ENCODE measurements at regions not wholly inside any gene's neighbourhood (a gene's known extent, or its start where the extent isn't known, plus 50 kb on each side); places are given as distances from the start of the nearest gene placed in this dataset.
"Not testable (repeated sequence)": the region's sequence is repeated elsewhere in the genome, so short reads cannot be mapped to it uniquely, and the experiment has no call there.

- H3K27ac ChIP-seq = peak overlapping the region; percentile 74 to 88 (median 77)
Measured at GRCh38 chr6:27188885-27189418, 58.5 kb upstream of the PRSS16 start.

DNA sequence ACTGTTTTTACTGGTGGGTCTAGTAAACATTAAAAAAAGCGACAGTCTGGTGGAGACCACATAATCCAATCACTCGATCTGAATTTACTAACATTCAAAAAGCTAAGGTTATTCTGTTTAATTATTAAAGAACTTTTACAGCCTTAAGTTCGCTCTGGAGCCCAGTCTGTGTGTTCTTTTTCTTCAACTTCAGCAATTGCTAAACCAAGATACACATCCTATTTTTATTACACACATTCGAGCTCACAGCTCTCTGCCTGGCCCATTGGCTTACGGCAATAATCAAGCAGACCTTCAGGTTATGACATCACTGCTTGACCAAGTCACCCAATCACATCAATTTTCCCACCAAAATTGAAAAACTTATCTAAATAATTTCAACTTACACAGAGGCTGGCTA, 57.4 kb upstream of the PRSS16 start:
- H3K27ac ChIP-seq = no peak overlapping the region
- intact Hi-C loops (cut with DNase I) = no loop called here
- H3K4me1 ChIP-seq (replicated peaks in 1 of 2) = no peaks in the 10 kb centered on the region
- no peaks in the 10 kb centered on the region for H3K36me3 ChIP-seq (replicated peaks in 1 of 2)
- TF ChIP-seq, protein P1, sequence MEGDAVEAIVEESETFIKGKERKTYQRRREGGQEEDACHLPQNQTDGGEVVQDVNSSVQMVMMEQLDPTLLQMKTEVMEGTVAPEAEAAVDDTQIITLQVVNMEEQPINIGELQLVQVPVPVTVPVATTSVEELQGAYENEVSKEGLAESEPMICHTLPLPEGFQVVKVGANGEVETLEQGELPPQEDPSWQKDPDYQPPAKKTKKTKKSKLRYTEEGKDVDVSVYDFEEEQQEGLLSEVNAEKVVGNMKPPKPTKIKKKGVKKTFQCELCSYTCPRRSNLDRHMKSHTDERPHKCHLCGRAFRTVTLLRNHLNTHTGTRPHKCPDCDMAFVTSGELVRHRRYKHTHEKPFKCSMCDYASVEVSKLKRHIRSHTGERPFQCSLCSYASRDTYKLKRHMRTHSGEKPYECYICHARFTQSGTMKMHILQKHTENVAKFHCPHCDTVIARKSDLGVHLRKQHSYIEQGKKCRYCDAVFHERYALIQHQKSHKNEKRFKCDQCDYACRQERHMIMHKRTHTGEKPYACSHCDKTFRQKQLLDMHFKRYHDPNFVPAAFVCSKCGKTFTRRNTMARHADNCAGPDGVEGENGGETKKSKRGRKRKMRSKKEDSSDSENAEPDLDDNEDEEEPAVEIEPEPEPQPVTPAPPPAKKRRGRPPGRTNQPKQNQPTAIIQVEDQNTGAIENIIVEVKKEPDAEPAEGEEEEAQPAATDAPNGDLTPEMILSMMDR (IDR thresholded peaks at IDR 0.05) = no peak
- no peak for TF ChIP-seq POLR2A (IDR thresholded peaks at IDR 0.05)
- H3K9me3 ChIP-seq (replicated peaks in 1 of 3) = no peaks in the 10 kb centered on the region
- DNase-seq = no peak
- no peak overlapping the region for H3K4me3 ChIP-seq
- WGBS, 4 donors = 77 to 91% (median 82%) methylated on average over 5 of the region's 5 CpGs
- no peaks in the 10 kb centered on the region for H3K27me3 ChIP-seq

More at GRCh38 chr6:27188885-27189418, 58.5 kb upstream of the PRSS16 start:
- Histone ChIP-seq H3K4me3 (peak overlapping the region; percentile 22 to 87 (median 57)), H3K9me3 (replicated peaks in 1 of 3) (no peaks in the 10 kb centered on the region), H3K36me3 (replicated peaks in 1 of 2) (no peaks in the 10 kb centered on the region), H3K4me1 (replicated peaks in 1 of 2) (no peaks in the 10 kb centered on the region), H3K27me3 (no peaks in the 10 kb centered on the region)
- TF ChIP-seq, protein P1 (IDR thresholded peaks at IDR 0.05) = peak; percentile 58 to 85 (median 76)
- no peak for TF ChIP-seq POLR2A (IDR thresholded peaks at IDR 0.05)
- intact Hi-C loops (cut with DNase I) = loop anchor here (10.0 kb wide), 1 partner anchor 706 kb away; a partner anchor contains a TSS
- 17 to 21% (median 21%) methylated on average over 10 of the region's 10 CpGs for WGBS, 4 donors
- DNase-seq = peak; percentile 46 to 78 (median 66)

- WGBS, 4 donors = 61 to 72% (median 65%) methylated on average over 4 of the region's 4 CpGs
- DNase-seq; H3K4me1 ChIP-seq (replicated peaks in 1 of 2); H3K27me3 ChIP-seq; H3K27ac ChIP-seq; H3K4me3 ChIP-seq; intact Hi-C loops (cut with DNase I); H3K36me3 ChIP-seq (replicated peaks in 1 of 2); H3K9me3 ChIP-seq (replicated peaks in 1 of 3): not testable (repeated sequence)
Measured at GRCh38 chr6:27194453-27194852, 53.0 kb upstream of the PRSS16 start.

DNA sequence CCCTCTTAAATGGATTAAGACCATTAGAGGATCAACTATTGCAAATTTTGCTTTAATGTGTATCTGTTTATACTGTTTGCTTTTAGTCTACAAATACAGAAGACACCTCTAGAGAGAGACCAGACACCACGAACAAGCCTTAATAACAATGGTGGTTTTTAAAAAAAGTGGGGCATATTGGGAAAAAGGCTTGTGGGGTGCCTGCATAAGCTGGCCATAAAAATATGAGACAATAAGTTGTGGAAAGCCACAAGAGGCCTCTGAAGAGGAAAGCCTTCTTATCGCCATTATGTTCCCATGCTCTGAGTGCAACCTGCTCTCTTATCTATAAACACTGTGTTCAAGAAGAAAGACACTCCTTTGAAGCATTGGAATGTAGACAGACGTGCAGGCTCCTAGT, 52.0 kb upstream of the PRSS16 start:
- H3K27me3 ChIP-seq; intact Hi-C loops (cut with DNase I); H3K9me3 ChIP-seq (replicated peaks in 1 of 3); DNase-seq; H3K27ac ChIP-seq; H3K4me1 ChIP-seq (replicated peaks in 1 of 2); H3K4me3 ChIP-seq; H3K36me3 ChIP-seq (replicated peaks in 1 of 2): not testable (repeated sequence)
- 52 to 83% (median 65%) methylated on average over 3 of the region's 3 CpGs for WGBS, 4 donors

Small RNA genes in the stretch of these regions (microRNA-seq; reads per million reads assigned to microRNA genes)
- gene MIR3143 = 0 to 0.57 (median 0.45) reads per million in 3 donors

Small RNA genes in the stretch of these regions (small RNA-seq; reads per million reads assigned to genes)
- gene MIR3143 (0.08 to 0.12 reads per million in 2 donors), gene RNU2-62P (0 to 0.08 reads per million in 2 donors)

Data from adrenal gland (tissue), 9 donors.